GM12878 (cell line): ENCODE measurements at regions not wholly inside any gene's neighbourhood (a gene's known extent, or its start where the extent isn't known, plus 50 kb on each side); places are given as distances from the start of the nearest gene placed in this dataset.
A peak's percentile ranks its signal among the peaks of the same experiment; 100 is the strongest.

Experiments used
- ATAC-seq: fragments of 200-7000 bp; cut with Tn5 transposase; 3 replicates; pipeline ENCODE4 v1.9.1; 2020; ENCODE audit warnings: mild to moderate bottlenecking, moderate library complexity
- BruUV-seq: library from RNA; stranded (reverse); fragments of 400-500 nt; replicated peaks from 2 replicates; lab custom pipeline; 2021; lab: Mats Ljungman, UMichigan
- CTCF ChIA-PET: fragments of 300-600 bp; sonication (Branson Sonifier 250); formaldehyde crosslinking; extraction: SDS; loops from one replicate; lab custom pipeline; 2021; ENCODE audit warnings: inconsistent platforms; lab: Yijun Ruan, JAX
- POLR2A ChIA-PET: fragments of 350-600 bp; formaldehyde crosslinking; extraction: SDS; loops from one replicate; lab custom pipeline; 2021; ENCODE audit warnings: inconsistent platforms; lab: Charles Lee
- RAD21 ChIA-PET: fragments of 300-600 bp; sonication (Branson Sonifier 250); formaldehyde crosslinking; loops from one replicate; lab custom pipeline; 2023; ENCODE audit warnings: antibody characterized with exemption; ENCODE audit not compliant: unreplicated experiment; lab: Charles Lee
- SMC1A ChIA-PET: fragments of 300-600 bp; sonication (Branson Sonifier 250); formaldehyde crosslinking; loops from one replicate; lab custom pipeline; 2023; ENCODE audit not compliant: unreplicated experiment, uncharacterized antibody; lab: Charles Lee
- DNase-seq: peaks from one replicate; pipeline ENCODE4 v3.0.0-alpha.2; 2011; ENCODE audit warnings: low read depth, low spot score
- FAIRE-seq: peaks from 3 replicates; lab custom pipeline; 2011; peaks lifted over from hg19 to GRCh38; lab: Jason Lieb, UNC
- H2AFZ ChIP-seq: 2 replicates; pipeline ENCODE4 v1.6.0; 2011; ENCODE audit warnings: low read depth, low read length, control low read depth; ENCODE audit not compliant: control insufficient read depth
- H3K27ac ChIP-seq: 2 replicates; pipeline ENCODE4 v1.5.1; 2011; ENCODE audit warnings: control low read depth; ENCODE audit not compliant: control insufficient read depth, insufficient read depth
- H3K27me3 ChIP-seq, 2 experiments: replicated peaks in 1 of 2; 2 replicates each; pipeline versions ENCODE4 v1.6.0 to v1.6.1; 2011; ENCODE audit warnings: low read length in 1 of 2; ENCODE audit not compliant: control insufficient read depth in 2 of 2, insufficient read depth in 2 of 2
- H3K36me3 ChIP-seq, 2 experiments: 2 replicates each; pipeline ENCODE4 v1.5.1; 2011; ENCODE audit warnings: low read length in 1 of 2; ENCODE audit not compliant: control insufficient read depth in 2 of 2, insufficient read depth in 2 of 2
- H3K4me1 ChIP-seq: 2 replicates; pipeline ENCODE4 v1.6.1; 2011; ENCODE audit warnings: mild to moderate bottlenecking, low read length, moderate library complexity, mixed read lengths; ENCODE audit not compliant: control insufficient read depth, insufficient read depth
- H3K4me2 ChIP-seq: 2 replicates; pipeline ENCODE4 v1.6.0; 2011; ENCODE audit warnings: control low read depth; ENCODE audit not compliant: control insufficient read depth, insufficient read depth
- H3K4me3 ChIP-seq: fragments of 200-600 bp; sonication (generic); 2 replicates; pipeline ENCODE4 v1.5.1; 2016
- H3K79me2 ChIP-seq: 2 replicates; pipeline ENCODE4 v1.6.0; 2011; ENCODE audit warnings: low read length; ENCODE audit not compliant: control insufficient read depth, insufficient read depth
- H3K9ac ChIP-seq: 2 replicates; pipeline ENCODE4 v1.8.0; 2011; ENCODE audit warnings: low read length, control low read depth, mixed read lengths; ENCODE audit not compliant: control insufficient read depth, insufficient read depth
- H3K9me3 ChIP-seq: replicated peaks from 3 replicates; pipeline ENCODE4 v1.5.1; 2011; ENCODE audit warnings: mild to moderate bottlenecking, low read length; ENCODE audit not compliant: control insufficient read depth, insufficient read depth
- H4K20me1 ChIP-seq: 2 replicates; pipeline ENCODE4 v1.6.0; 2011; ENCODE audit not compliant: control insufficient read depth, insufficient read depth
- E2F4 ChIP-seq: IDR thresholded peaks from 2 replicates; pipeline ENCODE4 v1.6.1; 2012; ENCODE audit warnings: low read depth, low read length, improper control_type of control experiment
- EGR1 ChIP-seq, 2 experiments: IDR thresholded peaks; 1 replicate in 1 of 2; 2 replicates in 1 of 2; pipeline ENCODE4 v1.6.1; 2011 to 2012; ENCODE audit warnings: low read depth in 2 of 2, low read length in 2 of 2, borderline replicate concordance in 1 of 2, mild to moderate bottlenecking in 1 of 2, moderate library complexity in 1 of 2
- KLF5 ChIP-seq: fragments of 450-650 bp; IDR thresholded peaks from 2 replicates; pipeline ENCODE4 v1.6.1; 2014; ENCODE audit warnings: mild to moderate bottlenecking; ENCODE audit not compliant: partially characterized antibody
- MTA2 ChIP-seq: fragments of 450-650 bp; IDR thresholded peaks from 2 replicates; pipeline ENCODE4 v1.6.1; 2016; ENCODE audit warnings: low read depth, mild to moderate bottlenecking, moderate library complexity
- SIN3A ChIP-seq: IDR thresholded peaks from 2 replicates; pipeline ENCODE4 v1.6.1; 2012; ENCODE audit warnings: low read depth, low read length, improper control_type of control experiment
- SREBF2 ChIP-seq: IDR thresholded peaks from 2 replicates; pipeline ENCODE4 v1.6.1; 2012; ENCODE audit warnings: mild to moderate bottlenecking, low read length
- WGBS: methylation state at CpG from one replicate; pipeline ENCODE4 v1.1.6; 2016; ENCODE audit warnings: low lambda C conversion rate; ENCODE audit not compliant: insufficient replicate concordance, insufficient coverage; ENCODE audit errors: missing lambda C conversion rate; 5-methylcytosine and 5-hydroxymethylcytosine counted together
- in situ Hi-C: fragments of 300-500 bp; cut with MboI; formaldehyde crosslinking; loops from 9 replicates; pipeline ENCODE4 v1.14.3; 2018; ENCODE audit warnings: mixed read lengths
- intact Hi-C: fragments of 100-400 bp; cut with micrococcal nuclease; formaldehyde crosslinking; loops from one replicate; pipeline ENCODE4 v1.14.2; 2022; ENCODE audit not compliant: unreplicated experiment

DNA sequence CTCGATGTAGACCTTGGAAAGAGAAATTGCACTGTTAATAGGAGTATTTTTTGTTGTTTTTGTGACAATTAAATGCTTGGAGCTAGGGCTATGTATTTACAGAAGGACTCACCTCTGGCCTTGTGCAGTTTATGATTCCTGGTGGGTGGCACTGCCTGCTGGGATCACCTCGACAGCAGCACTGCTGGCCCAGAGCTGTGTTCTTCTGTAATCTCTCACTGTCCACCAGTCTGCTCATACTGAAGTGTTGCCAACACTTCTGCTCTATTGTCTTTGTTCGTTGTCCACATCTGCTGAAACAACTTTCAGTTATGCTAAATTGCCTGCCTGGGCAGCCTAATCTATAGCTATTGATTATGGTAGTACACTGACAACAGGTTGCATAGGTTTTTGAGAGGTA lies 194.4 kb upstream of the ANK2 start:
- ChIA-PET POLR2A (no interaction called here), CTCF (interaction anchor here (1.0 to 4.2 kb wide), 14 partner anchors 9 to 97 kb away, joined by 3 to 111 read pairs (median 6); no protein-coding TSS in a partner anchor), RAD21 (interaction anchor here (0.8 to 3.0 kb wide), 11 partner anchors 20 to 96 kb away, joined by 3 to 46 read pairs (median 3); no protein-coding TSS in a partner anchor), SMC1A (interaction anchor here (0.5 to 4.4 kb wide), 18 partner anchors 8 to 739 kb away, joined by 3 to 83 read pairs (median 4); no protein-coding TSS in a partner anchor)
- H3K9ac ChIP-seq: no peak overlapping the region
- ATAC-seq: peak; percentile 33; the same call in 2 of the 3 replicates
- no peaks in the 10 kb centered on the region; a peak in 1 of 4 replicates for H3K36me3 ChIP-seq
- TF ChIP-seq MTA2 (no peak), EGR1 (IDR thresholded peaks at IDR 0.05; ENCODE audit: borderline replicate concordance in 1 of 2, low read depth in 2 of 2, low read length in 2 of 2) (no peak), E2F4 (no peak)
- intact Hi-C loops: no loop called here
- no peak for DNase-seq
- BruUV-seq: no TSS peak
- H3K4me1 ChIP-seq: no peaks in the 10 kb centered on the region
- no peak overlapping the region for H3K4me2 ChIP-seq
- no peaks in the 10 kb centered on the region for H4K20me1 ChIP-seq
- H3K4me3 ChIP-seq: no peak overlapping the region
- FAIRE-seq: no peak
- H3K27me3 ChIP-seq: no peaks in the 10 kb centered on the region
- WGBS: 64% methylated on average over 3 of the region's 3 CpGs
- H3K9me3 ChIP-seq: no peaks in the 10 kb centered on the region
- H3K79me2 ChIP-seq: no peaks in the 10 kb centered on the region
- in situ Hi-C loops: no loop called here
- no peak overlapping the region for H3K27ac ChIP-seq
- H2AFZ ChIP-seq: no peak overlapping the region

- DNase-seq (no peak), FAIRE-seq (no peak), ATAC-seq (no peak)
- RAD21 ChIA-PET: no interaction called here
- CTCF ChIA-PET: interaction anchor here (1.1 kb wide), 1 partner anchor 9 kb away, joined by 4 read pairs; no protein-coding TSS in a partner anchor
- BruUV-seq: no TSS peak
- Histone ChIP-seq H3K36me3 (no peaks in the 10 kb centered on the region), H4K20me1 (no peaks in the 10 kb centered on the region), H3K9ac (no peak overlapping the region), H3K27ac (no peak overlapping the region), H3K4me2 (no peak overlapping the region), H2AFZ (no peak overlapping the region), H3K9me3 (no peaks in the 10 kb centered on the region), H3K4me1 (no peaks in the 10 kb centered on the region), H3K4me3 (no peak overlapping the region), H3K79me2 (no peaks in the 10 kb centered on the region), H3K27me3 (no peaks in the 10 kb centered on the region)
- SMC1A ChIA-PET: no interaction called here
- in situ Hi-C loops (no loop called here), intact Hi-C loops (no loop called here)
- POLR2A ChIA-PET: no interaction called here
- 57% methylated on average over 1 of the region's 1 CpG for WGBS
- TF ChIP-seq SREBF2 (no peak), SIN3A (no peak), KLF5 (no peak)
Observed at GRCh38 chr4:112857461-112857860, 192.0 kb upstream of the ANK2 start.
